ENCODE measurements at regions not wholly inside any gene's neighbourhood (a gene's known extent, or its start where the extent isn't known, plus 50 kb on each side); places are given as distances from the start of the nearest gene placed in this dataset.

DNA sequence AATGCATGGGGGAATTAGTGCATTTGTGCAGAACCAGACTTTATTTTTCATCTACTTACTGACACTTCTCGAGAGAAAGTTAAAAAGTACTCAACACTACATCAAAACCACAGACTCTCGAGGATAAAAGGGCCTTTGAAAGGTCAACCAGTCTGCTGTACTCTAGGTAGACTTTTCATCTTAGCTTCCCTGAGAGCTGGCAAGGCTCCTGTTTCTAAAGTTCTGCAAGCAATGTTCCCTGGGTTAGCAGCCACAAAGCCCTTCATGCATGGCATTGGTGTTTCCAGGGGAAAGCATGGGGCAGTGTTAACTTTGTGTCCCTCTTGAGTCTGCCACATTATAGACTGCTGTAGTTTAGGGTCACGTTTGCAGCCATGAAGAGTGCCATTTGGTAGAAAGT, 106.4 kb upstream of the PFN2 start:
- no peak for TF ChIP-seq CTCF (IDR thresholded peaks at IDR 0.05; ENCODE audit: partially characterized antibody, unreplicated experiment)
- Mint-ChIP-seq H3K36me3 (ENCODE audit: unreplicated experiment) (peaks cover 5% of the 10 kb centered on the region), H3K4me3 (ENCODE audit: unreplicated experiment) (no peak overlapping the region), H3K27me3 (ENCODE audit: unreplicated experiment) (no peaks in the 10 kb centered on the region), H3K9me3 (ENCODE audit: unreplicated experiment) (peaks cover 8% of the 10 kb centered on the region), H3K27ac (ENCODE audit: unreplicated experiment) (no peak overlapping the region), H3K4me1 (ENCODE audit: low read depth, unreplicated experiment) (peaks cover 11% of the 10 kb centered on the region)
- no peak for DNase-seq

GRCh38 chr3:150076443-150076842, 105.7 kb upstream of the PFN2 start:
- no peak overlapping the region for H3K4me3 Mint-ChIP-seq (ENCODE audit: unreplicated experiment)
- peaks cover 11% of the 10 kb centered on the region for H3K4me1 Mint-ChIP-seq (ENCODE audit: low read depth, unreplicated experiment)
- no peak overlapping the region for H3K27ac Mint-ChIP-seq (ENCODE audit: unreplicated experiment)
- peaks cover 5% of the 10 kb centered on the region for H3K36me3 Mint-ChIP-seq (ENCODE audit: unreplicated experiment)
- DNase-seq, result no peak
- H3K27me3 Mint-ChIP-seq (ENCODE audit: unreplicated experiment), result no peaks in the 10 kb centered on the region
- TF ChIP-seq CTCF (IDR thresholded peaks at IDR 0.05; ENCODE audit: partially characterized antibody, unreplicated experiment), result no peak
- peaks cover 8% of the 10 kb centered on the region for H3K9me3 Mint-ChIP-seq (ENCODE audit: unreplicated experiment)

DNA sequence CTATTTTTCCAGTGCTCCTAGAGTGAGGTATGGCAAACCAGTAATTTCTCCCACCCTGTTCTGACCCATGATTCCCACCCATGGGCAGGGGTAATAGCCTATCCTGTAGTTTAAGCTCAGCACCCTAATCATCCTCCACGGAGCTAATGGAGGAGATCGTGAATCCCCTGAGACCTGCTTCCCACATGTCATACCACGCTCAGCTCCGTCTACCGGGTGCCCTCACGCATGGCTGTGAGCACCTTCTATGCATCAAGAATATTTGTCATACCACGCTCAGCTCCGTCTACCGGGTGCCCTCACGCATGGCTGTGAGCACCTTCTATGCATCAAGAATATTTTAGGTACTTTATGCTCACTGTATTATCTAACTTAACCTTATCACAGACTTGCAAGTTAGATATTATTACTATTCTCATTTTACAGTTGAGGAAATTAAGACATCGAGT, 104.7 kb upstream of the PFN2 start:
- H3K27me3 Mint-ChIP-seq (ENCODE audit: unreplicated experiment), result no peaks in the 10 kb centered on the region

DNA sequence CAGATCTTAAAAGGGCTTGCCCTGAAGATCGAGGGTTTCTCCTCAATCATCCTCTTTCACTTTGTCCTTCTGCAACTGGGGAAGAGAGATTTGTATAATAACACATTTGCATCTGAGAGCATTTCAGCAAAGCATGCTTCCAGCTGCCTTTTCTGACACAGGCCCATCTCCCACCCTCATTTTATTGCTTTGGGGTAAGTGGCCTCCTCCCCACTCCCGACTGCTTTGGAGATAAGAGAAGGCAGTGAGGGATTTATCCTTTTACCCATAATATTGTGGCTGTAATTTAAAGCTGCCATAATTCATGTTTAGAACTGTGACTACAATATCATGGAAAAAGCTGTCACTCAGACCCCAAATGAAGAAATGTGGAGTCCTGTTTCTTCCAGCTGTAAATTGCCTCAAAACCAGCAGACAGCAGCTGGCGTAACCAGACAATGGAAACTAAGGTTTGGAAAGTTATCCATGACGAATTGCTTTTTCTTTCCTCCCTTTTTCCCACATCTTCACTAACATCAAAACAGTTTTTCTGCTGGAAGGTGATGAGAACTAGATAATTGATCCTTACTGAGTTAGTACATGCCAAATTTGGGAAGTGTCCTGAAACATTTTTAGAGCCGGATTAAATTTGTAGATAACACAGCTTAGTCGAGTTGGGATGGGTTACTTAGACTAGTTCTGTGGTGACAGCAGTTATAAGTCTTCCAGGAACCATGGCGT, 104.2 kb upstream of the PFN2 start:
- Mint-ChIP-seq H3K36me3 (ENCODE audit: unreplicated experiment) (peaks cover 5% of the 10 kb centered on the region), H3K27me3 (ENCODE audit: unreplicated experiment) (no peaks in the 10 kb centered on the region), H3K9me3 (ENCODE audit: unreplicated experiment) (peaks cover 7% of the 10 kb centered on the region), H3K27ac (ENCODE audit: unreplicated experiment) (no peak overlapping the region), H3K4me3 (ENCODE audit: unreplicated experiment) (no peak overlapping the region), H3K4me1 (ENCODE audit: low read depth, unreplicated experiment) (peaks cover 8% of the 10 kb centered on the region)
- DNase-seq, result no peak
- no peak for TF ChIP-seq CTCF (IDR thresholded peaks at IDR 0.05; ENCODE audit: partially characterized antibody, unreplicated experiment)

More for the DNA sequence above, 104.7 kb upstream of the PFN2 start:
- Mint-ChIP-seq H3K36me3 (ENCODE audit: unreplicated experiment) (peaks cover 5% of the 10 kb centered on the region), H3K4me1 (ENCODE audit: low read depth, unreplicated experiment) (peaks cover 11% of the 10 kb centered on the region), H3K4me3 (ENCODE audit: unreplicated experiment) (no peak overlapping the region), H3K27ac (ENCODE audit: unreplicated experiment) (no peak overlapping the region), H3K9me3 (ENCODE audit: unreplicated experiment) (peaks cover 12% of the 10 kb centered on the region)
- DNase-seq, result no peak
- no peak for TF ChIP-seq CTCF (IDR thresholded peaks at IDR 0.05; ENCODE audit: partially characterized antibody, unreplicated experiment)

GRCh38 chr3:150074277-150074676, 103.6 kb upstream of the PFN2 start:
- no peak for DNase-seq
- H3K4me3 Mint-ChIP-seq (ENCODE audit: unreplicated experiment), result no peak overlapping the region
- H3K27ac Mint-ChIP-seq (ENCODE audit: unreplicated experiment), result no peak overlapping the region
- TF ChIP-seq CTCF (IDR thresholded peaks at IDR 0.05; ENCODE audit: partially characterized antibody, unreplicated experiment), result no peak
- peaks cover 5% of the 10 kb centered on the region for H3K36me3 Mint-ChIP-seq (ENCODE audit: unreplicated experiment)
- H3K9me3 Mint-ChIP-seq (ENCODE audit: unreplicated experiment), result peaks cover 12% of the 10 kb centered on the region
- H3K27me3 Mint-ChIP-seq (ENCODE audit: unreplicated experiment), result no peaks in the 10 kb centered on the region
- H3K4me1 Mint-ChIP-seq (ENCODE audit: low read depth, unreplicated experiment), result peaks cover 10% of the 10 kb centered on the region
